ENCODE measurements at regions not wholly inside any gene's neighbourhood (a gene's known extent, or its start where the extent isn't known, plus 50 kb on each side); places are given as distances from the start of the nearest gene placed in this dataset.
"Not testable (repeated sequence)": the region's sequence is repeated elsewhere in the genome, so short reads cannot be mapped to it uniquely, and the experiment has no call there.

GRCh38 chr21:35191128-35191527 lies 142.0 kb upstream of the RUNX1 start:
- DNase-seq (ENCODE audit: low read depth, low spot score): no peak
- no peak overlapping the region for H3K27ac ChIP-seq

- H3K27ac ChIP-seq: peak overlapping the region; percentile 26
- DNase-seq (ENCODE audit: low read depth, low spot score): peak; percentile 56
Observed at GRCh38 chr21:35190201-35190701, 141.1 kb upstream of the RUNX1 start.

- no peak for DNase-seq (ENCODE audit: low read depth, low spot score)
- H3K27ac ChIP-seq: no peak overlapping the region
Observed at GRCh38 chr21:35189077-35189863, 140.2 kb upstream of the RUNX1 start.

GRCh38 chr21:35183389-35183788 lies 134.3 kb upstream of the RUNX1 start:
- not testable (repeated sequence) for DNase-seq (ENCODE audit: low read depth, low spot score); H3K27ac ChIP-seq

GRCh38 chr21:35179990-35180540 lies 131.0 kb upstream of the RUNX1 start:
- H3K27ac ChIP-seq: peak overlapping the region; percentile 93

GRCh38 chr21:35178827-35179226 lies 129.7 kb upstream of the RUNX1 start:
- H3K27ac ChIP-seq: peak overlapping the region; percentile 93
- peak; percentile 68 for DNase-seq (ENCODE audit: low read depth, low spot score)

More at GRCh38 chr21:35179990-35180540, 131.0 kb upstream of the RUNX1 start:
- DNase-seq (ENCODE audit: low read depth, low spot score): peak; percentile 60

- H3K27ac ChIP-seq: peak overlapping the region; percentile 93
- no peak for DNase-seq (ENCODE audit: low read depth, low spot score)
Observed at GRCh38 chr21:35178098-35178497, 129.0 kb upstream of the RUNX1 start.

- H3K27ac ChIP-seq: no peak overlapping the region
- DNase-seq (ENCODE audit: low read depth, low spot score): no peak
Observed at GRCh38 chr21:35172231-35172630, 123.1 kb upstream of the RUNX1 start.

GRCh38 chr21:35171385-35171784 lies 122.3 kb upstream of the RUNX1 start:
- DNase-seq (ENCODE audit: low read depth, low spot score): no peak
- no peak overlapping the region for H3K27ac ChIP-seq

GRCh38 chr21:35170818-35171217 lies 121.7 kb upstream of the RUNX1 start:
- H3K27ac ChIP-seq: no peak overlapping the region
- no peak for DNase-seq (ENCODE audit: low read depth, low spot score)

GRCh38 chr21:35170244-35170643 lies 121.1 kb upstream of the RUNX1 start:
- no peak for DNase-seq (ENCODE audit: low read depth, low spot score)

GRCh38 chr21:35169574-35169973 lies 120.5 kb upstream of the RUNX1 start:
- no peak overlapping the region for H3K27ac ChIP-seq
- DNase-seq (ENCODE audit: low read depth, low spot score): no peak

More at GRCh38 chr21:35170244-35170643, 121.1 kb upstream of the RUNX1 start:
- H3K27ac ChIP-seq: no peak overlapping the region

- H3K27ac ChIP-seq: no peak overlapping the region
- DNase-seq (ENCODE audit: low read depth, low spot score): no peak
Observed at GRCh38 chr21:35168735-35169134, 119.6 kb upstream of the RUNX1 start.

- no peak for DNase-seq (ENCODE audit: low read depth, low spot score)
- no peak overlapping the region for H3K27ac ChIP-seq
Observed at GRCh38 chr21:35164971-35165483, 115.9 kb upstream of the RUNX1 start.

GRCh38 chr21:35164380-35164779 lies 115.3 kb upstream of the RUNX1 start:
- no peak overlapping the region for H3K27ac ChIP-seq

GRCh38 chr21:35163411-35163810 lies 114.3 kb upstream of the RUNX1 start:
- DNase-seq (ENCODE audit: low read depth, low spot score): peak; percentile 33
- H3K27ac ChIP-seq: peak overlapping the region; percentile 15

More at GRCh38 chr21:35164380-35164779, 115.3 kb upstream of the RUNX1 start:
- no peak for DNase-seq (ENCODE audit: low read depth, low spot score)

GRCh38 chr21:35162831-35163230 lies 113.7 kb upstream of the RUNX1 start:
- peak overlapping the region; percentile 15 for H3K27ac ChIP-seq
- no peak for DNase-seq (ENCODE audit: low read depth, low spot score)

- H3K27ac ChIP-seq: no peak overlapping the region
Observed at GRCh38 chr21:35159881-35160280, 110.8 kb upstream of the RUNX1 start.

GRCh38 chr21:35157374-35157773 lies 108.3 kb upstream of the RUNX1 start:
- not testable (repeated sequence) for H3K27ac ChIP-seq; DNase-seq (ENCODE audit: low read depth, low spot score)

More at GRCh38 chr21:35159881-35160280, 110.8 kb upstream of the RUNX1 start:
- DNase-seq (ENCODE audit: low read depth, low spot score): no peak

GRCh38 chr21:35156293-35157278 lies 107.5 kb upstream of the RUNX1 start:
- DNase-seq (ENCODE audit: low read depth, low spot score): no peak
- H3K27ac ChIP-seq: no peak overlapping the region

All from epithelial cell of prostate (primary cell).